SU-DHL-6 (cell line): ENCODE measurements at regions not wholly inside any gene's neighbourhood (a gene's known extent, or its start where the extent isn't known, plus 50 kb on each side); places are given as distances from the start of the nearest gene placed in this dataset.
"Not testable (repeated sequence)": the region's sequence is repeated elsewhere in the genome, so short reads cannot be mapped to it uniquely, and the experiment has no call there.

Experiments
- H2AFZ ChIP-seq: fragments of 200-600 bp; sonication (generic); 2 replicates; pipeline ENCODE4 v1.6.1; 2014; ENCODE audit warnings: low read depth, mild to moderate bottlenecking, moderate library complexity, mixed read lengths, antibody characterized with exemption, low read length; ENCODE audit not compliant: severe bottlenecking
- H3F3A ChIP-seq: fragments of 200-600 bp; shearing (Covaris generic); 2 replicates; pipeline ENCODE4 v1.6.0; 2016; ENCODE audit warnings: antibody characterized with exemption, mild to moderate bottlenecking; ENCODE audit not compliant: insufficient read depth
- H3K27ac ChIP-seq: fragments of 200-600 bp; sonication (generic); 2 replicates; pipeline ENCODE4 v1.5.1; 2016; ENCODE audit warnings: low read depth, mild to moderate bottlenecking, low read length, moderate library complexity, mixed read lengths
- H3K27me3 ChIP-seq: fragments of 200-600 bp; sonication (generic), shearing (Covaris generic); 2 replicates; pipeline ENCODE4 v1.6.0; 2014; ENCODE audit warnings: mild to moderate bottlenecking, low read length
- H3K36me3 ChIP-seq: fragments of 200-600 bp; sonication (generic); 2 replicates; pipeline ENCODE4 v1.6.1; 2014; ENCODE audit warnings: mild to moderate bottlenecking, low read length, mixed read lengths
- H3K4me2 ChIP-seq: fragments of 300-600, 200-600 bp; shearing (Covaris generic), sonication (generic); 2 replicates; pipeline ENCODE4 v1.6.0; 2014; ENCODE audit warnings: low read length, low read depth, mild to moderate bottlenecking; ENCODE audit not compliant: poor library complexity, severe bottlenecking
- H3K4me3 ChIP-seq: fragments of 200-600 bp; sonication (generic); 2 replicates; pipeline ENCODE4 v1.5.1; 2014; ENCODE audit warnings: antibody characterized with exemption, low read length, mild to moderate bottlenecking, mixed read lengths; ENCODE audit not compliant: insufficient read depth, poor library complexity, severe bottlenecking
- H3K79me2 ChIP-seq: fragments of 200-600 bp; sonication (generic); 2 replicates; pipeline ENCODE4 v1.6.1; 2014; ENCODE audit warnings: mild to moderate bottlenecking, low read length, moderate library complexity; ENCODE audit not compliant: insufficient read depth
- H3K9ac ChIP-seq: fragments of 200-600 bp; sonication (generic); 2 replicates; pipeline ENCODE4 v1.7.0; 2014; ENCODE audit warnings: mild to moderate bottlenecking, low read length
- H3K9me2 ChIP-seq: fragments of 200-600 bp; sonication (generic); replicated peaks from 2 replicates; pipeline ENCODE4 v1.6.1; 2014; ENCODE audit warnings: low read length; ENCODE audit not compliant: insufficient read depth
- H3K9me3 ChIP-seq: fragments of 200-600 bp; sonication (generic); 2 replicates; pipeline ENCODE4 v1.6.1; 2014; ENCODE audit warnings: low read length, mixed read lengths; ENCODE audit not compliant: insufficient read depth
- H4K20me1 ChIP-seq: fragments of 200-600 bp; sonication (generic); 2 replicates; pipeline ENCODE4 v1.6.1; 2014; ENCODE audit warnings: low read depth, mild to moderate bottlenecking, antibody characterized with exemption, low read length, moderate library complexity, mixed read lengths
- CTCF ChIP-seq: fragments of 200-600 bp; sonication (generic); IDR thresholded peaks from one replicate; pipeline ENCODE4 v1.5.1; 2017; ENCODE audit warnings: antibody characterized with exemption, mild to moderate bottlenecking, low read length, moderate library complexity; ENCODE audit not compliant: insufficient read depth, poor library complexity, severe bottlenecking
- EZH2phosphoT487 ChIP-seq: fragments of 200-600 bp; sonication (generic), shearing (Covaris generic); conservative IDR thresholded peaks from 2 replicates; pipeline ENCODE4 v1.6.1; 2018; ENCODE audit warnings: mild to moderate bottlenecking, antibody characterized with exemption, low read length, moderate library complexity, mixed read lengths

- no peak overlapping the region for H3K27ac ChIP-seq
- no peak overlapping the region for H3K4me3 ChIP-seq
- no peaks in the 10 kb centered on the region for H3K9me3 ChIP-seq
- H2AFZ ChIP-seq: no peak overlapping the region
- no peaks in the 10 kb centered on the region for H3K36me3 ChIP-seq
- no peaks in the 10 kb centered on the region for H4K20me1 ChIP-seq
- TF ChIP-seq CTCF (no peak), EZH2phosphoT487 (no peak)
- no peaks in the 10 kb centered on the region for H3K9me2 ChIP-seq
- no peaks in the 10 kb centered on the region for H3F3A ChIP-seq
- H3K9ac ChIP-seq: no peak overlapping the region
- H3K4me2 ChIP-seq: no peak overlapping the region
- no peaks in the 10 kb centered on the region for H3K27me3 ChIP-seq
- no peaks in the 10 kb centered on the region for H3K79me2 ChIP-seq
Observed at GRCh38 chr9:103226647-103227013, 231.5 kb downstream of the CYLC2 start.

- not testable (repeated sequence) for H4K20me1 ChIP-seq, H3K36me3 ChIP-seq, H3K9me3 ChIP-seq, H3K4me3 ChIP-seq, H2AFZ ChIP-seq, H3K79me2 ChIP-seq, H3K27ac ChIP-seq, H3K9ac ChIP-seq, H3K27me3 ChIP-seq, H3F3A ChIP-seq, H3K9me2 ChIP-seq, H3K4me2 ChIP-seq
Observed at GRCh38 chr9:103237571-103238109, 242.5 kb downstream of the CYLC2 start.

GRCh38 chr9:103242025-103242424, 246.9 kb downstream of the CYLC2 start:
- no peak for TF ChIP-seq CTCF
- TF ChIP-seq EZH2phosphoT487: no peak
- no peak overlapping the region for H3K9ac ChIP-seq
- H3K9me3 ChIP-seq: no peaks in the 10 kb centered on the region
- no peak overlapping the region for H3K27ac ChIP-seq
- no peak overlapping the region for H3K4me2 ChIP-seq
- no peak overlapping the region for H2AFZ ChIP-seq
- no peaks in the 10 kb centered on the region for H3K27me3 ChIP-seq
- no peak overlapping the region for H3K4me3 ChIP-seq
- H3F3A ChIP-seq: no peaks in the 10 kb centered on the region
- no peaks in the 10 kb centered on the region for H3K79me2 ChIP-seq
- no peaks in the 10 kb centered on the region for H3K36me3 ChIP-seq
- H3K9me2 ChIP-seq: no peaks in the 10 kb centered on the region
- no peaks in the 10 kb centered on the region for H4K20me1 ChIP-seq

- H3K27ac ChIP-seq: no peak overlapping the region
- H3K36me3 ChIP-seq: no peaks in the 10 kb centered on the region
- TF ChIP-seq EZH2phosphoT487 (no peak), CTCF (no peak)
- H3K79me2 ChIP-seq: no peaks in the 10 kb centered on the region
- no peak overlapping the region for H3K4me3 ChIP-seq
- H3K9me3 ChIP-seq: no peaks in the 10 kb centered on the region
- H3F3A ChIP-seq: no peaks in the 10 kb centered on the region
- no peak overlapping the region for H3K4me2 ChIP-seq
- no peaks in the 10 kb centered on the region for H4K20me1 ChIP-seq
- H3K27me3 ChIP-seq: no peaks in the 10 kb centered on the region
- no peak overlapping the region for H2AFZ ChIP-seq
- no peak overlapping the region for H3K9ac ChIP-seq
- no peaks in the 10 kb centered on the region for H3K9me2 ChIP-seq
Observed at GRCh38 chr9:103242486-103242885, 247.4 kb downstream of the CYLC2 start.
